PFSK-1 (cell line): ENCODE measurements at regions not wholly inside any gene's neighbourhood (a gene's known extent, or its start where the extent isn't known, plus 50 kb on each side); places are given as distances from the start of the nearest gene placed in this dataset.

Source experiments
- FOXP2 ChIP-seq: optimal IDR thresholded peaks from 2 replicates; pipeline ENCODE3; 2011; ENCODE audit warnings: borderline replicate concordance, control low read depth, inconsistent platforms; ENCODE audit not compliant: insufficient read depth; ENCODE audit errors: extremely low read length, extremely low read depth
- POLR2AphosphoS5 ChIP-seq: IDR thresholded peaks from 2 replicates; pipeline ENCODE4 v1.6.1; 2012; ENCODE audit warnings: low read depth, mild to moderate bottlenecking, control low read depth, low read length, moderate library complexity
- REST ChIP-seq, 2 experiments: IDR thresholded peaks; 2 replicates each; pipeline versions ENCODE4 v1.6.1 to v1.8.0; 2011 to 2012; ENCODE audit warnings: low read depth in 2 of 2, low read length in 2 of 2, control low read depth in 1 of 2, inconsistent platforms in 1 of 2, mild to moderate bottlenecking in 1 of 2, moderate library complexity in 1 of 2; ENCODE audit not compliant: insufficient read depth in 1 of 2
- SIN3A ChIP-seq: IDR thresholded peaks from 2 replicates; pipeline ENCODE4 v1.6.1; 2012; ENCODE audit warnings: mild to moderate bottlenecking, low read length, moderate library complexity, borderline replicate concordance; ENCODE audit not compliant: insufficient read depth
- TAF1 ChIP-seq: IDR thresholded peaks from 2 replicates; pipeline ENCODE4 v1.6.1; 2012; ENCODE audit warnings: low read length, control low read depth, borderline replicate concordance; ENCODE audit not compliant: insufficient read depth

GRCh38 chr2:181143790-181144300 lies 163.4 kb downstream of the UBE2E3 start:
- no peak for TF ChIP-seq POLR2AphosphoS5
- TF ChIP-seq TAF1, result no peak
- no peak for TF ChIP-seq REST (IDR thresholded peaks at IDR 0.05; ENCODE audit: insufficient read depth in 1 of 2, low read depth in 2 of 2, low read length in 2 of 2)
- TF ChIP-seq SIN3A, result no peak
- TF ChIP-seq FOXP2, result no peak
